ENCODE measurements at regions not wholly inside any gene's neighbourhood (a gene's known extent, or its start where the extent isn't known, plus 50 kb on each side); places are given as distances from the start of the nearest gene placed in this dataset.

GRCh38 chr3:83321891-83322290 is 1560.4 kb upstream of the GBE1 start:
- TF ChIP-seq CTCF (conservative IDR thresholded peaks at IDR 0.05; ENCODE audit: low read length) (no peak), EZH2phosphoT487 (IDR thresholded peaks at IDR 0.05; ENCODE audit: borderline replicate concordance) (no peak)
